Glutamatergic neuron (in vitro differentiated cells): ENCODE measurements at regions not wholly inside any gene's neighbourhood (a gene's known extent, or its start where the extent isn't known, plus 50 kb on each side); places are given as distances from the start of the nearest gene placed in this dataset.

Experiments
- DNase-seq: peaks from one replicate; pipeline ENCODE4 v3.0.0; 2022
- H3K27ac Mint-ChIP-seq: one replicate; pipeline ENCODE4 v1.8.0; 2020; ENCODE audit warnings: mild to moderate bottlenecking, mixed read lengths, inconsistent platforms; ENCODE audit not compliant: unreplicated experiment
- H3K27me3 Mint-ChIP-seq: one replicate; pipeline ENCODE4 v1.8.0; 2020; ENCODE audit warnings: mild to moderate bottlenecking, moderate library complexity, mixed read lengths, inconsistent platforms; ENCODE audit not compliant: unreplicated experiment
- H3K36me3 Mint-ChIP-seq: one replicate; pipeline ENCODE4 v1.8.0; 2020; ENCODE audit warnings: mild to moderate bottlenecking, mixed read lengths, inconsistent platforms; ENCODE audit not compliant: unreplicated experiment
- H3K4me1 Mint-ChIP-seq: one replicate; pipeline ENCODE4 v1.8.0; 2020; ENCODE audit warnings: mild to moderate bottlenecking, low read depth, mixed read lengths, inconsistent platforms; ENCODE audit not compliant: unreplicated experiment
- H3K4me3 Mint-ChIP-seq: one replicate; pipeline ENCODE4 v1.8.0; 2020; ENCODE audit warnings: mild to moderate bottlenecking, mixed read lengths, inconsistent platforms; ENCODE audit not compliant: unreplicated experiment
- H3K9me3 Mint-ChIP-seq: one replicate; pipeline ENCODE4 v1.8.0; 2020; ENCODE audit warnings: mild to moderate bottlenecking, moderate library complexity, mixed read lengths, inconsistent platforms; ENCODE audit not compliant: unreplicated experiment
- CTCF ChIP-seq: fragments of 200-600 bp; sonication (generic); IDR thresholded peaks from one replicate; pipeline ENCODE4 v1.5.0; 2021; ENCODE audit not compliant: partially characterized antibody, unreplicated experiment

- Mint-ChIP-seq H3K27me3 (no peaks in the 10 kb centered on the region), H3K4me3 (no peak overlapping the region), H3K36me3 (no peaks in the 10 kb centered on the region), H3K4me1 (peaks cover 6% of the 10 kb centered on the region), H3K27ac (no peak overlapping the region), H3K9me3 (no peaks in the 10 kb centered on the region)
- no peak for TF ChIP-seq CTCF
- DNase-seq, result no peak
Observed at GRCh38 chr3:177318559-177318958, 121.3 kb upstream of the TBL1XR1 start.

DNA sequence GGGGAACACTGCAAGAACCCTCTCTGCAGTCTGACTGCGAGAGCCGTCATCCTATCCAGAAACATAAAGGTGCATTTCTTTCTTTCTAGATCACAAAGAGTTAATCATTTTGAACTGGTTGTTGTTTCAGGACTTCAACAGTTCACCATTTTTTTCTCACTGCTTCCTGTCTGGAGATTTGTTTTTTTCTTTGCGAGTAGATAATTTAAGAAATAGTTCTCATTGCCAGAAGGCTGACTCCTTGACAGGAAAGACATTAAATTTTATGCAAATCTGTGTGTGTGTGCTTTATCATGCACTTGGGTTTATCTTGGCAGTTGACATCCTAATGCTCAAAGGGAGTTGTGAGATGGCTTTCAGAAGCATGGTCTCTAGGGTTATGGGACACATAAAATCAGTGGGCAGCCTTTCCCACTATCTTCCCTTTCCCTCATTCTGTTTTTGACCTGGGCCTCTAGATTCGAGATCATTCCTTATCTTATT lies 123.5 kb upstream of the TBL1XR1 start:
- H3K27me3 Mint-ChIP-seq, result no peaks in the 10 kb centered on the region
- H3K36me3 Mint-ChIP-seq, result no peaks in the 10 kb centered on the region
- no peak overlapping the region for H3K4me3 Mint-ChIP-seq
- no peak for DNase-seq
- H3K9me3 Mint-ChIP-seq, result no peaks in the 10 kb centered on the region
- TF ChIP-seq CTCF, result no peak
- H3K27ac Mint-ChIP-seq, result no peak overlapping the region
- H3K4me1 Mint-ChIP-seq, result peaks cover 8% of the 10 kb centered on the region

GRCh38 chr3:177321819-177322218 lies 124.5 kb upstream of the TBL1XR1 start:
- Mint-ChIP-seq H3K9me3 (no peaks in the 10 kb centered on the region), H3K36me3 (no peaks in the 10 kb centered on the region), H3K4me1 (peaks cover 8% of the 10 kb centered on the region), H3K4me3 (no peak overlapping the region), H3K27me3 (no peaks in the 10 kb centered on the region), H3K27ac (no peak overlapping the region)
- DNase-seq, result no peak
- TF ChIP-seq CTCF, result no peak

DNA sequence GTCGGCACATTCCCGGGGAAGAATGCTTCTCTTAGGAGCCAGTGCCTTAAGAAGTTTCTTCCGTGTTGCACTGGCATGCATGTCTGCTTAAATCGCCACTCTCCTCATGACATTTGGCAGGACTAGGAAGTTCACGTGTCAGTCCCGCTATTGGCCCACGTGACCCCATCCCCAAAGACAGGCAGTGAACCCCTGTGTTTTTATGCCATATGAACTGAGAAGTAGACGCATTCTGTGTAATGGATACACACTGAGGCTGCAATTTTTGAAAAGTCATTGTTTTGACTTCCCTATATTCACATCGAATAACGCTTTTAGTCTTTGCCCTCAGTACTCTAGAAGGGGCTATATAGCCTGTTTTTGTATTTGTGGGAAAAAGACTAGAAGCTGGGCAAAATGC lies 125.6 kb upstream of the TBL1XR1 start:
- Mint-ChIP-seq H3K9me3 (no peaks in the 10 kb centered on the region), H3K27me3 (no peaks in the 10 kb centered on the region), H3K4me1 (peaks cover 8% of the 10 kb centered on the region), H3K27ac (no peak overlapping the region), H3K36me3 (no peaks in the 10 kb centered on the region), H3K4me3 (no peak overlapping the region)
- DNase-seq, result no peak
- no peak for TF ChIP-seq CTCF

DNA sequence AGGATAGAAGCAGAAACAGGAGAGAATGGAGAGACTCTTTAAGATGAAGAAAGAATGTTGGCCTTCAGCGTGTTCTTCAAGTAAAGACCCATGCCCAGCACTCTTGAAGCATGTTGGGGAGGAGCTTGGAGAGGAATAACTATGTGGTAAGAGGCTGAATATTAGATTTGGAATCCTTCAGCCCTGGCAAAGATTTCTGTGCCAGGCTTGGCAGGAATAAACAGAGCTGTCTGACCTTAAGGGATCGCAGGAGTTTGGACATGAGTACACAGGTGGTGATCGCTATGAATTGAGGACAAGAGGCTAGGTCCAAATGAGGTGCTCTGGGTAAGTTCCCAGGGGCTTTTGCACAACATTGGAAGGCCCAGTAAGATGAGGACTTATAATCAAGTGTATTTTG lies 132.6 kb upstream of the TBL1XR1 start:
- no peak for TF ChIP-seq CTCF
- no peak for DNase-seq
- H3K27ac Mint-ChIP-seq, result no peak overlapping the region
- no peak overlapping the region for H3K4me3 Mint-ChIP-seq
- no peaks in the 10 kb centered on the region for H3K36me3 Mint-ChIP-seq
- H3K9me3 Mint-ChIP-seq, result peaks cover 2% of the 10 kb centered on the region
- H3K27me3 Mint-ChIP-seq, result no peaks in the 10 kb centered on the region
- H3K4me1 Mint-ChIP-seq, result peaks cover 8% of the 10 kb centered on the region
